GM21390 (cell line): ENCODE measurements at regions not wholly inside any gene's neighbourhood (a gene's known extent, or its start where the extent isn't known, plus 50 kb on each side); places are given as distances from the start of the nearest gene placed in this dataset.

Experiments used
- ATAC-seq: cut with Tn5 transposase; IDR thresholded peaks from one replicate; pipeline ENCODE4 v1.9.1; 2021; ENCODE audit not compliant: unreplicated experiment

- no peak for ATAC-seq
Measured at GRCh38 chr11:81899156-81899555, 834.5 kb downstream of the FAM181B start.

GRCh38 chr11:81897639-81898038 is 836.0 kb downstream of the FAM181B start:
- ATAC-seq: no peak

GRCh38 chr11:81895258-81895657 is 838.4 kb downstream of the FAM181B start:
- ATAC-seq: no peak

DNA sequence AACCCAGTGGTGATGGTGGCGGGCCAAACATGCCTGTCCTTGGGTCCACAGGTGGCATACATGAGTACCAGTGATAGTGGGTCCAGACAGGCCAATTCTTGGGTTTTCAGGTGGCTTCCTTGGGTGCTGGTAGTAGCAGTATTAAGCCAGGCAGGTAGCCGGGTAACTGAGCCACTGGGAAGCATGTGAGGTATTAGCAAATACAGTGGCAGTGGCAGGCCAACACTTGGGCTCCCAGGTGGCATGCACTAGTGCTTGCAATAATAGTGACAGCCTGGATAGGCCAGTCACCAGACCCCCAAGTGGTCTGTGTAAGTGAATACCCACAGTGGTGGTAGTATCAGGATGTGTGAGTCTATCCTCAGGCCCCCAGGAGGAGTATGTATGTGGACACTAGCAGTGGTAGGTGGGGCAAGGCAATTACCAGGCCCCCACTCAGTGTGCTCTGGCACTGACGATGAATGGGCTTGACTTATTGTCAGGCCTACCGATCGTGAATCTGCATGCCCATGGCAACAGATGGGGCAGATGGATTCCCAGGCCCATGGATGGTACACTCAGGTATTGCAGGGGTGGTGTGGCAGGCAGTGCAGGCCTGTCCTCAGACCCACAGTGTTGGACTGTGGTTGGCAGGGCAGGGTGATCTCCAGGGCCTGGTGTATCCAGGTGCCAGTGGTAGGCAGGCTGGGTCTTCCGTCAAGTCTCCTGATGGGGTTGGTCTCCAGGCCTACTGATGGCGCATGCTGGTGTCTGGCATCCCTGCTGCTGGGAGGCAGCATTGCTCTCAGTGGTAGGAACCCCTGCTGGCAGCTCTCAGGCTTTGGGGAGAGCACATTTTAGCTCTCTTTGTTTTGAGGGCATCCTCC is 840.7 kb downstream of the FAM181B start:
- no peak for ATAC-seq

DNA sequence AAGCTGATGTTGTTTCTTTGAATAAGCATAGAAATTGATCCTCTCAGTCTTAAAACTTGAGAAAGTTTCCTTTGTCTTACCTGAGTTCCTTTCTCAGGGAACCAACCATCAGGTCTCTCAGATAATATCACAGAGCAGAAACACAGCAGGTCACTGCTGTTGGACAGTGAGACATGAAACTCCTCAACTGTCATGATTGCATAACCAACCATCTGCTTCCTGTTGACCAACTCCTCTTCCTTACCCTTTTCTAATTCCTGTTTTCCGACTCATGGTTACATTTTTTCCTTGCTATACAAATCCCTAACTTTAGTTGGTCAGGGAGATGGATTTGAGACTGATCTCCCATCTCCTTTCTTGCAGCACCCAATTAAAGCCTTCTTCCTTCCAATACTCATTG is 845.3 kb downstream of the FAM181B start:
- ATAC-seq: no peak

- no peak for ATAC-seq
Measured at GRCh38 chr11:81887671-81888070, 846.0 kb downstream of the FAM181B start.

DNA sequence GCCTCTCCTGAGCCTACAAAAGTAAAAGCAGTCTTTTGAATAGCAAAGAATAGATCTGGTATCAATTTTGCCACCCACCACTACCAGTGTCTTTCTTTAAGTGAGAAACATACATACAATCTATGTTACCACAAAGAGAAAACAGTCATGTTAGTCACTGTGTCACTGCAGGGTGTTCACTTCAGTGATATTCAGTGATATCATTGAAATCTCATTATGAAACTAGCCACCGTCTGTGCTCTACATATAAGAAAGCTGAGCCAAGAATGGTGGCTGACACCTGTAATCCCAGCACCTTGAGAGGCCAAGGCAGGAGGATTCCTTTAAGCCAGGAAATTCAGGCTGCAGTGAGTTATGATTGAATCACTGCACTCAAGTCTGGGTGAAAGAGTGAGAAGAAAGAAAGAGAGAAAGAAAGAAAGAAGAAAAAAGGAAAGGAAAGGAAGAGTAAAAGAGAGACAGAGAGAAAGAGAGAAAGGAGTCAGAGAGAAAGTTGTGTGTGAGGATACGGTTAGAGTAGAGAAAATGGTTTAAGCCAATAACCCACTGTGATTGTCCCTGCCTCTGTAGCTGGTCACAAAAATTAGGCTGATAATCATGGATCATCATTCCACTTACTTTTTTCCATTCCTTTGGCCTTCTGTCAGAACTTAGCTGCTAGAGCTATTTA is 847.1 kb downstream of the FAM181B start:
- no peak for ATAC-seq

GRCh38 chr11:81874635-81875034 is 859.0 kb downstream of the FAM181B start:
- ATAC-seq: peak; percentile 49

DNA sequence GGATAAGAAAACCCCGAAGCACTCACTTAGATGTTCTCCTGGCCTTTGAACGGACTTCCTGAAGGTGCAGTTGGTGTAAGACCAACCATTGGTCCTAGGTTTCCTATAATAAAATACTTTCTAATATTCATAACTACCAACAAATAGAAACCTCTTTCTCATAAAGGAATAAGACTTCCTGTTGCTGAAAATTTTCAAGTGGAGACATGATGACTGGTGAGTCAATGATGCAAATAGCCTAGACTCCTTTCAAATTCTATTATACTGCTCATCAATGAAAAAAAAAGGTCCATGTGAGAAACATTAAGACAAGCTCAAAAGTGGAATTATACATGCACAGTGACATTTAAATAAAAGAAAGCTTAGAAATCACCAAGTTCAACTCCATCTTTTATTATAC is 862.8 kb downstream of the FAM181B start:
- no peak for ATAC-seq

DNA sequence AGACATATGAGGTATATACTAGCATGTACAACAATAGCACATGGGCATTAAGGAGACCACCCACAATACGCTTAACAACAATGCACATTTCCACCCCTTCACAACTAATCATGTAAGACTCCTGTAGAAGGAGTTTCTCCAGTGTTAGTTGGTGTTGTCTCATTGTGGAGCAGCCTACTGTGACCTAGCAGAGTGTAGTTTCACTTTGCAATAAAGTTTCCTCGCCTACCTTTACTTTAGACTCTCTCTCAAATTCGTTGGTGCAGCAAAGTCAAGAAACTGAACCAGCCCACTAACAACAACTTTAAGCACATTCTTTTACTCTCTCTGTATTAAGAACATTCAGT is 863.6 kb downstream of the FAM181B start:
- peak; percentile 59 for ATAC-seq

- ATAC-seq: peak; percentile 87
Measured at GRCh38 chr11:81869351-81870065, 864.2 kb downstream of the FAM181B start.

- no peak for ATAC-seq
Measured at GRCh38 chr11:81866896-81867295, 866.8 kb downstream of the FAM181B start.

GRCh38 chr11:81857386-81857785 is 876.3 kb downstream of the FAM181B start:
- ATAC-seq: no peak

GRCh38 chr11:81853791-81854190 is 879.9 kb downstream of the FAM181B start:
- ATAC-seq: no peak

DNA sequence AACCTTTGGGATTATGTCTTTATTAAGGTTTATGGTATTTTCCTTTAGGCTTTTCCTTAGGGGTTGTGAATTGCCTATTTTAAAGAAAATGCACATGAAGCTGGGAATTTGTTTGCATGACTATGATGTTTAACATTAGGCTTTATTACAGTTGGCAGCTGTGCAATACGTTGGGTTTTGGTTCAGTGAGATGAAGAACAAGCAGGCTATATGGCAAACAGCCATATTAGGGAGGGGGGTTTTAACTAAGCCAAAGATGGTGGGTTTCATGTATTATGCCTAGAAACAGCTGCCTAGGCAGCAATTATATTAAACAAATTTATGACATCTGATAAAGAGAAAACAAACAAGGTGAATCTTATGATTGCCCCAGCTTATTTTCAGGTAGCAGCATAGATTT is 880.8 kb downstream of the FAM181B start:
- ATAC-seq: no peak

GRCh38 chr11:81840380-81840779 is 893.3 kb downstream of the FAM181B start:
- ATAC-seq: no peak

- no peak for ATAC-seq
Measured at GRCh38 chr11:81839976-81840375, 893.7 kb downstream of the FAM181B start.

GRCh38 chr11:81839016-81839415 is 894.6 kb downstream of the FAM181B start:
- no peak for ATAC-seq

GRCh38 chr11:81829976-81830375 is 903.7 kb downstream of the FAM181B start:
- ATAC-seq: no peak

- no peak for ATAC-seq
Measured at GRCh38 chr11:81825346-81825745, 908.3 kb downstream of the FAM181B start.

- ATAC-seq: no peak
Measured at GRCh38 chr11:81819462-81819861, 914.2 kb downstream of the FAM181B start.

- ATAC-seq: no peak
Measured at GRCh38 chr11:81804858-81805257, 928.8 kb downstream of the FAM181B start.
